ENCODE measurements at regions not wholly inside any gene's neighbourhood (a gene's known extent, or its start where the extent isn't known, plus 50 kb on each side); places are given as distances from the start of the nearest gene placed in this dataset.

DNA sequence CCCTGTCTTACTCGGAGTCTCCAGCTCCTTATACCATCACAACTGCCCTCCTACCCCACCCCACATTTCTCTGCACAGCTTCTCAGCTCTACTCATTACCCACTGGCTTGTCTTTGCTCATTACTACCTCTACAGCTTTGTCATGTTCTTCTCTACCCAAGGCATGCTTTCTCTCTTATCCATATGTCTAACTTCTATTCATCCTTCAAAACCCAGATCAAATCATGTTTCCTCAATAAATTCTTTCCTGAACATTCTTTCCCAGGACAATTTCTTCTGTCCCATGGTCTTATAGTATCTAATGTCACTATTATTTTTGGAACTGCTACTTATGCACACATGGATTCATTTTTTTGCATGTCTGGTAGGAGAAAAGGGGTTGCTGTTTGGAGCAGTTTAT lies 231.4 kb downstream of the PTEN start:
- TF ChIP-seq, protein P1, sequence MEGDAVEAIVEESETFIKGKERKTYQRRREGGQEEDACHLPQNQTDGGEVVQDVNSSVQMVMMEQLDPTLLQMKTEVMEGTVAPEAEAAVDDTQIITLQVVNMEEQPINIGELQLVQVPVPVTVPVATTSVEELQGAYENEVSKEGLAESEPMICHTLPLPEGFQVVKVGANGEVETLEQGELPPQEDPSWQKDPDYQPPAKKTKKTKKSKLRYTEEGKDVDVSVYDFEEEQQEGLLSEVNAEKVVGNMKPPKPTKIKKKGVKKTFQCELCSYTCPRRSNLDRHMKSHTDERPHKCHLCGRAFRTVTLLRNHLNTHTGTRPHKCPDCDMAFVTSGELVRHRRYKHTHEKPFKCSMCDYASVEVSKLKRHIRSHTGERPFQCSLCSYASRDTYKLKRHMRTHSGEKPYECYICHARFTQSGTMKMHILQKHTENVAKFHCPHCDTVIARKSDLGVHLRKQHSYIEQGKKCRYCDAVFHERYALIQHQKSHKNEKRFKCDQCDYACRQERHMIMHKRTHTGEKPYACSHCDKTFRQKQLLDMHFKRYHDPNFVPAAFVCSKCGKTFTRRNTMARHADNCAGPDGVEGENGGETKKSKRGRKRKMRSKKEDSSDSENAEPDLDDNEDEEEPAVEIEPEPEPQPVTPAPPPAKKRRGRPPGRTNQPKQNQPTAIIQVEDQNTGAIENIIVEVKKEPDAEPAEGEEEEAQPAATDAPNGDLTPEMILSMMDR (conservative IDR thresholded peaks at IDR 0.05 in 1 of 2, IDR thresholded peaks at IDR 0.05 in 1 of 2; ENCODE audit: low read depth in 1 of 2, low read length in 2 of 2) = no peak
- no peak for TF ChIP-seq EZH2 (IDR thresholded peaks at IDR 0.05; ENCODE audit: low read length, missing control alignments)
